Hindlimb muscle (tissue), 1 donor: ENCODE measurements at regions not wholly inside any gene's neighbourhood (a gene's known extent, or its start where the extent isn't known, plus 50 kb on each side); places are given as distances from the start of the nearest gene placed in this dataset.

ENCODE experiments used
- DNase-seq: peaks from one replicate; pipeline ENCODE4 v3.0.0-alpha.2; 2013

GRCh38 chr5:34486849-34487158 lies 169.3 kb upstream of the RAI14 start:
- no peak for DNase-seq

- DNase-seq = no peak
Measured at GRCh38 chr5:34487159-34487879, 168.8 kb upstream of the RAI14 start.

- no peak for DNase-seq
Measured at GRCh38 chr5:34487956-34488355, 168.2 kb upstream of the RAI14 start.

GRCh38 chr5:34488984-34489383 lies 167.1 kb upstream of the RAI14 start:
- no peak for DNase-seq

- no peak for DNase-seq
Measured at GRCh38 chr5:34490506-34491250, 165.4 kb upstream of the RAI14 start.

- DNase-seq = no peak
Measured at GRCh38 chr5:34491251-34491620, 164.9 kb upstream of the RAI14 start.

- DNase-seq = no peak
Measured at GRCh38 chr5:34494111-34494755, 161.9 kb upstream of the RAI14 start.

- no peak for DNase-seq
Measured at GRCh38 chr5:34495178-34495577, 160.9 kb upstream of the RAI14 start.

GRCh38 chr5:34496260-34496691 lies 159.9 kb upstream of the RAI14 start:
- DNase-seq = no peak

- peak; percentile 90 for DNase-seq
Measured at GRCh38 chr5:34496701-34497469, 159.2 kb upstream of the RAI14 start.

- DNase-seq = no peak
Measured at GRCh38 chr5:34497470-34497808, 158.7 kb upstream of the RAI14 start.

GRCh38 chr5:34498572-34498971 lies 157.6 kb upstream of the RAI14 start:
- no peak for DNase-seq

- no peak for DNase-seq
Measured at GRCh38 chr5:34499001-34499734, 157.0 kb upstream of the RAI14 start.

- DNase-seq = no peak
Measured at GRCh38 chr5:34500236-34500847, 155.8 kb upstream of the RAI14 start.

GRCh38 chr5:34501016-34501415 lies 155.1 kb upstream of the RAI14 start:
- DNase-seq = no peak

- DNase-seq = no peak
Measured at GRCh38 chr5:34501840-34502239, 154.3 kb upstream of the RAI14 start.

- no peak for DNase-seq
Measured at GRCh38 chr5:34502581-34502980, 153.5 kb upstream of the RAI14 start.

- no peak for DNase-seq
Measured at GRCh38 chr5:34503379-34504253, 152.5 kb upstream of the RAI14 start.

GRCh38 chr5:34504967-34505366 lies 151.2 kb upstream of the RAI14 start:
- no peak for DNase-seq

- no peak for DNase-seq
Measured at GRCh38 chr5:34505731-34506130, 150.4 kb upstream of the RAI14 start.

- no peak for DNase-seq
Measured at GRCh38 chr5:34507933-34508332, 148.2 kb upstream of the RAI14 start.
